Upper lobe of right lung (tissue), 1 donor: ENCODE measurements at regions not wholly inside any gene's neighbourhood (a gene's known extent, or its start where the extent isn't known, plus 50 kb on each side); places are given as distances from the start of the nearest gene placed in this dataset.

ENCODE experiments used
- ATAC-seq: fragments of 200-7000 bp; cut with Tn5 transposase; one replicate; pipeline ENCODE4 v1.9.1; 2020; ENCODE audit warnings: mild to moderate bottlenecking, moderate library complexity
- DNase-seq: peaks from one replicate; pipeline ENCODE4 v3.0.0-alpha.2; 2020
- H3K27ac ChIP-seq: fragments of 200-600 bp; one replicate; pipeline ENCODE4 v1.8.0; 2022
- H3K27me3 ChIP-seq: fragments of 200-600 bp; one replicate; pipeline ENCODE4 v1.8.0; 2022; ENCODE audit warnings: mild to moderate bottlenecking
- H3K36me3 ChIP-seq: fragments of 200-600 bp; one replicate; pipeline ENCODE4 v1.8.0; 2022
- H3K4me1 ChIP-seq: fragments of 200-600 bp; one replicate; pipeline ENCODE4 v1.8.0; 2022
- H3K4me3 ChIP-seq: fragments of 200-600 bp; one replicate; pipeline ENCODE4 v1.8.0; 2022; ENCODE audit warnings: mild to moderate bottlenecking
- H3K9me3 ChIP-seq: fragments of 200-600 bp; one replicate; pipeline ENCODE4 v1.8.0; 2022
- CTCF ChIP-seq: fragments of 200-600 bp; IDR thresholded peaks from one replicate; pipeline ENCODE4 v1.8.0; 2022; ENCODE audit warnings: antibody characterized with exemption
- intact Hi-C: fragments of 100-400 bp; cut with DNase I; formaldehyde crosslinking; loops from one replicate; pipeline ENCODE4 v1.11.0; 2022
- donor health status: DM: no; HTN: yes; CAD: no; lungs with severe emphysema.

DNA sequence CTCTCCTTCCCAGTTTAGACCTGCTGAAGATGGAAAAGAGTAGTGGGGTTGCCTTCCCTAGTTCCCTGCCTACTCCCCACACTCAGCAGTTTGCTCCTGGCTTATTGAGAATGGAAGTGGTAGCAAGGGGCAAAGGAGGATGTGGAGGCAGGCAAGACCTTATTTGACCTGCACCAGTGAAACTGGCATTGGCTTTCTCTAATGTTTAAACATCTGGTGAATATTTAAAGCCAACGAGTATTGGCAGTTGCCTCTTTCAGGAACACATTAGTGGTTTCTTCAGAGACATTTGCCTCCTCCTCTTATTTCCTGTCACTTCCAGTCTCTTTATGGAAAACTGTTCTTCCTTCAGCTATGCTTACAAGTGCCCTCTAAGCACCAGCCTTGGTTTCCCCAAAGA lies 62.4 kb upstream of the VAV3 start:
- Histone ChIP-seq H3K27me3 (no peaks in the 10 kb centered on the region), H3K4me3 (no peak overlapping the region), H3K9me3 (no peaks in the 10 kb centered on the region), H3K4me1 (no peaks in the 10 kb centered on the region), H3K27ac (no peak overlapping the region), H3K36me3 (no peaks in the 10 kb centered on the region)
- ATAC-seq (no peak), DNase-seq (no peak)
- intact Hi-C loops: no loop called here
- no peak for TF ChIP-seq CTCF

- no peak for TF ChIP-seq CTCF
- DNase-seq (no peak), ATAC-seq (no peak)
- Histone ChIP-seq H3K4me1 (no peaks in the 10 kb centered on the region), H3K27me3 (no peaks in the 10 kb centered on the region), H3K9me3 (no peaks in the 10 kb centered on the region), H3K4me3 (no peak overlapping the region), H3K27ac (no peak overlapping the region), H3K36me3 (no peaks in the 10 kb centered on the region)
- intact Hi-C loops: no loop called here
These were observed 52.7 kb upstream of the VAV3 start for GRCh38 chr1:108017698-108018097.

DNA sequence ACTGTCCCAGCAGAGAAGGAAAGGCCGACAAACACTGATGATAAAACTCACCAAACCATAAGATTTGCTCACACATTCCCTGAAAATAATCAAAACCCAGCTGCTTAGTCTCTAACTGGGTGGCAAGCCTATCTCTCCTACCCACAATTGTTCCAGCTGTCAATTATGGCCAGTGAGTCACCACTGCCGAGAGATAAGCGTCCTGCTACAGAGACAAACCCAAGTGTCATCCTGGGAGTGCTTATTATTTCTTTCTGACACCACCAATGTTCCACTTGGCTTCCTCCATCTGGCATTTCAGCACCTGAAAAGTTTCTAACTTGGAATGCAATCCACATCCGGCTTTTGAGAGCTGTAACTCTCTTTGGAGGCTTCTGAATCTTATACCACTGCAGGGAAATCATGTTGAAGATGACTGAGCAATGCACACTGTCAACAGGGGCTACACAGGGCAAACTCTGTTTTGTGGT lies 51.5 kb upstream of the VAV3 start:
- DNase-seq (no peak), ATAC-seq (no peak)
- no peak for TF ChIP-seq CTCF
- Histone ChIP-seq H3K27ac (no peak overlapping the region), H3K4me3 (no peak overlapping the region), H3K9me3 (no peaks in the 10 kb centered on the region), H3K27me3 (no peaks in the 10 kb centered on the region), H3K4me1 (no peaks in the 10 kb centered on the region), H3K36me3 (no peaks in the 10 kb centered on the region)
- intact Hi-C loops: no loop called here
